SK-N-SH (cell line): ENCODE measurements at regions not wholly inside any gene's neighbourhood (a gene's known extent, or its start where the extent isn't known, plus 50 kb on each side); places are given as distances from the start of the nearest gene placed in this dataset.

ENCODE experiments used
- EZH2phosphoT487 ChIP-seq: fragments of 200-600 bp; sonication (generic); IDR thresholded peaks from 2 replicates; pipeline ENCODE4 v1.6.1; 2017; ENCODE audit warnings: low read depth, mixed run types, mild to moderate bottlenecking, antibody characterized with exemption, moderate library complexity, borderline replicate concordance
- GABPA ChIP-seq: IDR thresholded peaks from 2 replicates; pipeline ENCODE4 v1.4.0; 2012; ENCODE audit warnings: low read depth, mild to moderate bottlenecking
- JUND ChIP-seq: IDR thresholded peaks from 2 replicates; pipeline ENCODE4 v1.4.0; 2012
- MAX ChIP-seq: IDR thresholded peaks from 2 replicates; pipeline ENCODE4 v1.4.0; 2012; ENCODE audit warnings: low read depth
- MXI1 ChIP-seq: IDR thresholded peaks from 2 replicates; pipeline ENCODE4 v1.6.1; 2012; ENCODE audit warnings: mild to moderate bottlenecking, low read depth, low read length, improper control_type of control experiment
- POLR2AphosphoS5 ChIP-seq: IDR thresholded peaks from 2 replicates; pipeline ENCODE4 v1.6.1; 2012; ENCODE audit warnings: low read depth, low read length
- RAD21 ChIP-seq: IDR thresholded peaks from 2 replicates; pipeline ENCODE4 v1.6.1; 2012; ENCODE audit warnings: mild to moderate bottlenecking, low read length
- TAF1 ChIP-seq: IDR thresholded peaks from 2 replicates; pipeline ENCODE4 v1.6.1; 2012; ENCODE audit warnings: low read depth, mild to moderate bottlenecking, low read length, moderate library complexity, borderline replicate concordance
- YY1 ChIP-seq: IDR thresholded peaks from 2 replicates; pipeline ENCODE4 v1.4.0; 2012; ENCODE audit warnings: low read depth, mild to moderate bottlenecking
- TF ChIP-seq, protein P1 (sequence below): fragments of 200-600 bp; sonication (generic); IDR thresholded peaks from 2 replicates; pipeline ENCODE4 v1.6.1; 2017; ENCODE audit warnings: antibody characterized with exemption, mild to moderate bottlenecking, moderate library complexity
- TF ChIP-seq, protein P2 (sequence below): IDR thresholded peaks from 2 replicates; pipeline ENCODE4 v1.6.1; 2012; ENCODE audit warnings: mild to moderate bottlenecking, low read depth, low read length, moderate library complexity
- TF ChIP-seq, protein P3 (sequence below): fragments of 150-350 bp; IDR thresholded peaks from 2 replicates; pipeline ENCODE4 v1.6.1; 2017; ENCODE audit warnings: antibody characterized with exemption, low read length, low read depth, borderline replicate concordance

DNA sequence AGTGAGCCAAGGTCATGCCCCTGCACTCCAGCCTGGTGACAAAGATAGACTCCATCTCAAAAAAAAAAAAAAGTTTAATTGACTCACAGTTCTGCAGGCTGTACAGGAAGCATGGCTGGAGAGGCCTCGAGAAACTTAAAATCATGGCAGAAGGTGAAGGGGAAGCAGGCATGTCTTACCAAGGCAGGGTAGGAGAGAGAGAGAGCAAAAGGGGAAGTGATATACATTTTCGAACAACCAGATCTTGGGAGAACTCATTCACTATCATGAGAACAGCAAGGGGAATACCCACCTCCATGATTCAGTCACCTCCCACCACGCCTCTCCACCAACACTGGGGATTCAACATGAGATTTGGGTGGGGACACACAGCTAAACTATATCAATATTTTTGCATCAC lies 315.2 kb upstream of the HTR2C start:
- TF ChIP-seq YY1 (no peak), MAX (no peak), GABPA (no peak), POLR2AphosphoS5 (no peak), TAF1 (no peak), JUND (no peak), EZH2phosphoT487 (no peak), RAD21 (no peak), MXI1 (no peak)
- TF ChIP-seq, protein P1, sequence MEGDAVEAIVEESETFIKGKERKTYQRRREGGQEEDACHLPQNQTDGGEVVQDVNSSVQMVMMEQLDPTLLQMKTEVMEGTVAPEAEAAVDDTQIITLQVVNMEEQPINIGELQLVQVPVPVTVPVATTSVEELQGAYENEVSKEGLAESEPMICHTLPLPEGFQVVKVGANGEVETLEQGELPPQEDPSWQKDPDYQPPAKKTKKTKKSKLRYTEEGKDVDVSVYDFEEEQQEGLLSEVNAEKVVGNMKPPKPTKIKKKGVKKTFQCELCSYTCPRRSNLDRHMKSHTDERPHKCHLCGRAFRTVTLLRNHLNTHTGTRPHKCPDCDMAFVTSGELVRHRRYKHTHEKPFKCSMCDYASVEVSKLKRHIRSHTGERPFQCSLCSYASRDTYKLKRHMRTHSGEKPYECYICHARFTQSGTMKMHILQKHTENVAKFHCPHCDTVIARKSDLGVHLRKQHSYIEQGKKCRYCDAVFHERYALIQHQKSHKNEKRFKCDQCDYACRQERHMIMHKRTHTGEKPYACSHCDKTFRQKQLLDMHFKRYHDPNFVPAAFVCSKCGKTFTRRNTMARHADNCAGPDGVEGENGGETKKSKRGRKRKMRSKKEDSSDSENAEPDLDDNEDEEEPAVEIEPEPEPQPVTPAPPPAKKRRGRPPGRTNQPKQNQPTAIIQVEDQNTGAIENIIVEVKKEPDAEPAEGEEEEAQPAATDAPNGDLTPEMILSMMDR = no peak
- TF ChIP-seq, protein P2, sequence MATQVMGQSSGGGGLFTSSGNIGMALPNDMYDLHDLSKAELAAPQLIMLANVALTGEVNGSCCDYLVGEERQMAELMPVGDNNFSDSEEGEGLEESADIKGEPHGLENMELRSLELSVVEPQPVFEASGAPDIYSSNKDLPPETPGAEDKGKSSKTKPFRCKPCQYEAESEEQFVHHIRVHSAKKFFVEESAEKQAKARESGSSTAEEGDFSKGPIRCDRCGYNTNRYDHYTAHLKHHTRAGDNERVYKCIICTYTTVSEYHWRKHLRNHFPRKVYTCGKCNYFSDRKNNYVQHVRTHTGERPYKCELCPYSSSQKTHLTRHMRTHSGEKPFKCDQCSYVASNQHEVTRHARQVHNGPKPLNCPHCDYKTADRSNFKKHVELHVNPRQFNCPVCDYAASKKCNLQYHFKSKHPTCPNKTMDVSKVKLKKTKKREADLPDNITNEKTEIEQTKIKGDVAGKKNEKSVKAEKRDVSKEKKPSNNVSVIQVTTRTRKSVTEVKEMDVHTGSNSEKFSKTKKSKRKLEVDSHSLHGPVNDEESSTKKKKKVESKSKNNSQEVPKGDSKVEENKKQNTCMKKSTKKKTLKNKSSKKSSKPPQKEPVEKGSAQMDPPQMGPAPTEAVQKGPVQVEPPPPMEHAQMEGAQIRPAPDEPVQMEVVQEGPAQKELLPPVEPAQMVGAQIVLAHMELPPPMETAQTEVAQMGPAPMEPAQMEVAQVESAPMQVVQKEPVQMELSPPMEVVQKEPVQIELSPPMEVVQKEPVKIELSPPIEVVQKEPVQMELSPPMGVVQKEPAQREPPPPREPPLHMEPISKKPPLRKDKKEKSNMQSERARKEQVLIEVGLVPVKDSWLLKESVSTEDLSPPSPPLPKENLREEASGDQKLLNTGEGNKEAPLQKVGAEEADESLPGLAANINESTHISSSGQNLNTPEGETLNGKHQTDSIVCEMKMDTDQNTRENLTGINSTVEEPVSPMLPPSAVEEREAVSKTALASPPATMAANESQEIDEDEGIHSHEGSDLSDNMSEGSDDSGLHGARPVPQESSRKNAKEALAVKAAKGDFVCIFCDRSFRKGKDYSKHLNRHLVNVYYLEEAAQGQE = no peak
- TF ChIP-seq, protein P3, sequence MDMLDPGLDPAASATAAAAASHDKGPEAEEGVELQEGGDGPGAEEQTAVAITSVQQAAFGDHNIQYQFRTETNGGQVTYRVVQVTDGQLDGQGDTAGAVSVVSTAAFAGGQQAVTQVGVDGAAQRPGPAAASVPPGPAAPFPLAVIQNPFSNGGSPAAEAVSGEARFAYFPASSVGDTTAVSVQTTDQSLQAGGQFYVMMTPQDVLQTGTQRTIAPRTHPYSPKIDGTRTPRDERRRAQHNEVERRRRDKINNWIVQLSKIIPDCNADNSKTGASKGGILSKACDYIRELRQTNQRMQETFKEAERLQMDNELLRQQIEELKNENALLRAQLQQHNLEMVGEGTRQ = no peak
